ENCODE measurements at regions not wholly inside any gene's neighbourhood (a gene's known extent, or its start where the extent isn't known, plus 50 kb on each side); places are given as distances from the start of the nearest gene placed in this dataset.
A peak's percentile ranks its signal among the peaks of the same experiment; 100 is the strongest.
"Not testable (repeated sequence)": the region's sequence is repeated elsewhere in the genome, so short reads cannot be mapped to it uniquely, and the experiment has no call there.

GRCh38 chr7:85328456-85328998, 141.7 kb upstream of the SEMA3D start:
- no peak for DNase-seq (ENCODE audit: low spot score)
- intact Hi-C loops (cut with DNase I), result no loop called here

GRCh38 chr7:85324145-85324799, 137.4 kb upstream of the SEMA3D start:
- no peak for DNase-seq (ENCODE audit: low spot score)
- intact Hi-C loops (cut with DNase I), result no loop called here

- DNase-seq (ENCODE audit: low spot score), result no peak
- intact Hi-C loops (cut with DNase I), result no loop called here
Measured at GRCh38 chr7:85322252-85322651, 135.4 kb upstream of the SEMA3D start.

- intact Hi-C loops (cut with DNase I), result no loop called here
Measured at GRCh38 chr7:85320699-85321476, 134.0 kb upstream of the SEMA3D start.

GRCh38 chr7:85316489-85316888, 129.6 kb upstream of the SEMA3D start:
- intact Hi-C loops (cut with DNase I), result no loop called here
- DNase-seq (ENCODE audit: low spot score), result no peak

More at GRCh38 chr7:85320699-85321476, 134.0 kb upstream of the SEMA3D start:
- DNase-seq (ENCODE audit: low spot score), result no peak

GRCh38 chr7:85310301-85310700, 123.4 kb upstream of the SEMA3D start:
- DNase-seq (ENCODE audit: low spot score), result no peak
- intact Hi-C loops (cut with DNase I), result no loop called here

- intact Hi-C loops (cut with DNase I), result no loop called here
- no peak for DNase-seq (ENCODE audit: low spot score)
Measured at GRCh38 chr7:85306115-85306514, 119.3 kb upstream of the SEMA3D start.

- intact Hi-C loops (cut with DNase I), result no loop called here
- DNase-seq (ENCODE audit: low spot score), result no peak
Measured at GRCh38 chr7:85294176-85294575, 107.3 kb upstream of the SEMA3D start.

- DNase-seq (ENCODE audit: low spot score), result no peak
- intact Hi-C loops (cut with DNase I), result no loop called here
Measured at GRCh38 chr7:85292908-85293576, 106.2 kb upstream of the SEMA3D start.

- no peak for DNase-seq (ENCODE audit: low spot score)
- intact Hi-C loops (cut with DNase I), result no loop called here
Measured at GRCh38 chr7:85290269-85290668, 103.4 kb upstream of the SEMA3D start.

GRCh38 chr7:85289279-85289678, 102.4 kb upstream of the SEMA3D start:
- DNase-seq (ENCODE audit: low spot score), result no peak
- intact Hi-C loops (cut with DNase I), result no loop called here

GRCh38 chr7:85287106-85287825, 100.4 kb upstream of the SEMA3D start:
- DNase-seq (ENCODE audit: low spot score), result no peak
- intact Hi-C loops (cut with DNase I), result no loop called here

GRCh38 chr7:85286446-85286845, 99.6 kb upstream of the SEMA3D start:
- DNase-seq (ENCODE audit: low spot score), result no peak
- intact Hi-C loops (cut with DNase I), result no loop called here

- DNase-seq (ENCODE audit: low spot score), result no peak
- intact Hi-C loops (cut with DNase I), result no loop called here
Measured at GRCh38 chr7:85285527-85285926, 98.7 kb upstream of the SEMA3D start.

GRCh38 chr7:85275204-85275603, 88.3 kb upstream of the SEMA3D start:
- no peak for DNase-seq (ENCODE audit: low spot score)
- intact Hi-C loops (cut with DNase I), result no loop called here

- intact Hi-C loops (cut with DNase I), result no loop called here
- DNase-seq (ENCODE audit: low spot score), result no peak
Measured at GRCh38 chr7:85274454-85274853, 87.6 kb upstream of the SEMA3D start.

GRCh38 chr7:85262891-85263290, 76.0 kb upstream of the SEMA3D start:
- intact Hi-C loops (cut with DNase I), result no loop called here
- DNase-seq (ENCODE audit: low spot score), result no peak

GRCh38 chr7:85261336-85261735, 74.5 kb upstream of the SEMA3D start:
- intact Hi-C loops (cut with DNase I), result no loop called here
- DNase-seq (ENCODE audit: low spot score), result no peak

GRCh38 chr7:85249787-85250186, 62.9 kb upstream of the SEMA3D start:
- intact Hi-C loops (cut with DNase I), result not testable (repeated sequence)
- DNase-seq (ENCODE audit: low spot score), result peak; percentile 61

- no peak for DNase-seq (ENCODE audit: low spot score)
- intact Hi-C loops (cut with DNase I), result no loop called here
Measured at GRCh38 chr7:85239109-85239508, 52.3 kb upstream of the SEMA3D start.

All from cardiac septum (tissue), 1 donor.